Loucy (cell line): ENCODE measurements at regions not wholly inside any gene's neighbourhood (a gene's known extent, or its start where the extent isn't known, plus 50 kb on each side); places are given as distances from the start of the nearest gene placed in this dataset.

Experiments used
- CTCF ChIP-seq: fragments of 200-600 bp; sonication (generic); conservative IDR thresholded peaks from 2 replicates; pipeline ENCODE4 v1.5.1; 2014; ENCODE audit warnings: mild to moderate bottlenecking, antibody characterized with exemption, low read length
- EZH2phosphoT487 ChIP-seq: fragments of 200-600 bp; IDR thresholded peaks from 2 replicates; pipeline ENCODE4 v1.6.1; 2018; ENCODE audit warnings: antibody characterized with exemption, mild to moderate bottlenecking, moderate library complexity, borderline replicate concordance

- no peak for TF ChIP-seq CTCF
- no peak for TF ChIP-seq EZH2phosphoT487
These were observed 255.3 kb downstream of the LY86 start for GRCh38 chr6:6843777-6844176.
